A673 (cell line): ENCODE measurements at regions not wholly inside any gene's neighbourhood (a gene's known extent, or its start where the extent isn't known, plus 50 kb on each side); places are given as distances from the start of the nearest gene placed in this dataset.

Experiments used
- EZH2 ChIP-seq: fragments of 200-600 bp; sonication (generic); IDR thresholded peaks from 2 replicates; pipeline ENCODE4 v1.6.1; 2017; ENCODE audit warnings: borderline replicate concordance, low read depth, mild to moderate bottlenecking, mixed read lengths, antibody characterized with exemption, low read length; ENCODE audit not compliant: poor library complexity, severe bottlenecking
- TF ChIP-seq, protein P1 (sequence below): fragments of 300-800, 200-600 bp; sonication (generic); conservative IDR thresholded peaks from 2 replicates; pipeline ENCODE4 v1.5.1; 2017; ENCODE audit warnings: low read depth, mild to moderate bottlenecking, antibody characterized with exemption, low read length, moderate library complexity, mixed read lengths

GRCh38 chr5:125611541-125611940 is 811.7 kb upstream of the GRAMD2B start:
- TF ChIP-seq, protein P1, sequence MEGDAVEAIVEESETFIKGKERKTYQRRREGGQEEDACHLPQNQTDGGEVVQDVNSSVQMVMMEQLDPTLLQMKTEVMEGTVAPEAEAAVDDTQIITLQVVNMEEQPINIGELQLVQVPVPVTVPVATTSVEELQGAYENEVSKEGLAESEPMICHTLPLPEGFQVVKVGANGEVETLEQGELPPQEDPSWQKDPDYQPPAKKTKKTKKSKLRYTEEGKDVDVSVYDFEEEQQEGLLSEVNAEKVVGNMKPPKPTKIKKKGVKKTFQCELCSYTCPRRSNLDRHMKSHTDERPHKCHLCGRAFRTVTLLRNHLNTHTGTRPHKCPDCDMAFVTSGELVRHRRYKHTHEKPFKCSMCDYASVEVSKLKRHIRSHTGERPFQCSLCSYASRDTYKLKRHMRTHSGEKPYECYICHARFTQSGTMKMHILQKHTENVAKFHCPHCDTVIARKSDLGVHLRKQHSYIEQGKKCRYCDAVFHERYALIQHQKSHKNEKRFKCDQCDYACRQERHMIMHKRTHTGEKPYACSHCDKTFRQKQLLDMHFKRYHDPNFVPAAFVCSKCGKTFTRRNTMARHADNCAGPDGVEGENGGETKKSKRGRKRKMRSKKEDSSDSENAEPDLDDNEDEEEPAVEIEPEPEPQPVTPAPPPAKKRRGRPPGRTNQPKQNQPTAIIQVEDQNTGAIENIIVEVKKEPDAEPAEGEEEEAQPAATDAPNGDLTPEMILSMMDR, result no peak
- no peak for TF ChIP-seq EZH2
